ENCODE measurements at regions not wholly inside any gene's neighbourhood (a gene's known extent, or its start where the extent isn't known, plus 50 kb on each side); places are given as distances from the start of the nearest gene placed in this dataset.

DNA sequence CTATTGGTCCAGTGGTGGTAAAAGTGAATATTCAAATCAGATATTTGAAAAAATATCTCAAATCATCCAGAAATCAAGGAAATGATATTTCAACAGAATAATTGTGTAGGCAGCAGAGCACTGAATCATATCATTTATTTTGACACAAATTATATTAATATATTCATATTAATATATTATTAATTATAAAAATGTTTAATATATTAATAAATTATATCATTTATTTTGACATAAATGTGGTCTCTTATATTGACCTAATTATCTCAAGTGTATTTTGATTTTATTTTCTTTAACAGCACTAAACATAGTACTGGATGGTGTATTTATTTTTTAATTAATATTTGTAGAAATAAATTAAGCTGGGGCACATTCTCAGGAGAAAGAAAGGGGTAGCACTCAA, 257.7 kb upstream of the THBS1 start:
- no peak for TF ChIP-seq CTCF (IDR thresholded peaks at IDR 0.05)
- no peak for TF ChIP-seq POLR2A (IDR thresholded peaks at IDR 0.05)

Data from lower leg skin (tissue), 3 donors.